GM18508 (cell line): ENCODE measurements at regions not wholly inside any gene's neighbourhood (a gene's known extent, or its start where the extent isn't known, plus 50 kb on each side); places are given as distances from the start of the nearest gene placed in this dataset.

Experiments used
- ATAC-seq: cut with Tn5 transposase; IDR thresholded peaks from one replicate; pipeline ENCODE4 v1.9.1; 2021; ENCODE audit warnings: moderate number of reproducible peaks; ENCODE audit not compliant: insufficient read depth, unreplicated experiment

GRCh38 chr12:118467641-118468305 lies 91.4 kb downstream of the SUDS3 start:
- no peak for ATAC-seq

DNA sequence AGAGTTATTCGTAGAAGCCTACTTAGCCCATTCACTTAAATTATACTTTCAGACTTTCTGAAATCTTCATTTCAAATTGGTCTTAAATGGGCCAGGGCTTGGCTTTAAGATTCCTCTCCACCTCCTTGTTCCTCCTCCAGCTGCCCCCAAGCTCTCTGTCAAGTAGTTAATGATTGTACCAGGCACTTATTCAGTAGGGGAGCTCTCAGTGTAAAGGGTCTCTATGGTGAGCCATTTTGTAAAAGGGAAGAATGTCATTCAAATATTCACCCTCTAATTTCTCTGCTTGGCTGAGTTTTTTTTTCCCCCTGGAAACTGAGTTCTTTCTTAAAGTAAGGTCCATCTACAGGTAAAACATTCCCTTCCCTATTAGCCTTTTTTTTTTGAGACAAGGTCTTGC lies 96.6 kb downstream of the SUDS3 start:
- ATAC-seq = no peak

- no peak for ATAC-seq
These were observed 103.9 kb downstream of the SUDS3 start for GRCh38 chr12:118480235-118480634.

GRCh38 chr12:118488034-118488433 lies 111.7 kb downstream of the SUDS3 start:
- no peak for ATAC-seq

GRCh38 chr12:118493962-118494361 lies 117.6 kb downstream of the SUDS3 start:
- ATAC-seq = no peak

DNA sequence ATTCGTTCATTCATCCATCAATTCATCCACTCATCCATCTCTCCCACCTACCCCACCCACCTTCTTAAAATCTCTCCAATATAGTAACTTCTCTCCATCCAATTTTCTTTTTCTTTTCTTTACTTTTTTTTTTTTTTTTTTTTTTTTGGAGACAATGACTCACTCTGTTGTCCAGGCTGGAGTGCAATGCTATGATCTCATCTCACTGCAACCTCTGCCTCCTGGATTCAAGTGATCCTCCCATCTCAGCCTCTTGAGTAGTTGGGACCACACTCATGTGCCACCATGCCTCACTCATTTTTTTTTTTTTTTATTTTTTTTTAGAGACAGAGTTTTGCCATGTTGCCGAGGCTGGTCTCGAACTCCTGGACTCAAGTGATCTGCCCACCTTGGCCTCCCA lies 118.4 kb downstream of the SUDS3 start:
- ATAC-seq = no peak

GRCh38 chr12:118495296-118495695 lies 118.9 kb downstream of the SUDS3 start:
- no peak for ATAC-seq

DNA sequence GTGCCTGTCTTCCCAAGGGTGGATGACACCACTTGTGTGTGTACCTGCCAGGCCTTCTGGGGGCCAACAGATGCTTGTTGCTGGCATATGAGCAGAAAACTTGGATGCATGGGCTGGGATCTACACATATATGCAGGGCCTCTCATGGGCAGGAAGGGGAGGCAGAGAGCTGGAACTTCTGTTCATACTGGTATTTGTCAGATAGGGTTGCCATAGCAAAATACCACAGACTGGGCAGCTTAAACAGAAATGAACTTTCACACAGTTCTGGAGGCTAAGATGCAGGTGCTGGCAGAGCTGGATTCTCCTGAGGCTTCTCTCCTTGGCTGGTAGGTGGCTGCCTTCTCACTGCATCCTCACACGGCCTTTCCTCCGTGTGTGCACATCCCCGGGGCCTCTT lies 121.8 kb downstream of the SUDS3 start:
- ATAC-seq = no peak

DNA sequence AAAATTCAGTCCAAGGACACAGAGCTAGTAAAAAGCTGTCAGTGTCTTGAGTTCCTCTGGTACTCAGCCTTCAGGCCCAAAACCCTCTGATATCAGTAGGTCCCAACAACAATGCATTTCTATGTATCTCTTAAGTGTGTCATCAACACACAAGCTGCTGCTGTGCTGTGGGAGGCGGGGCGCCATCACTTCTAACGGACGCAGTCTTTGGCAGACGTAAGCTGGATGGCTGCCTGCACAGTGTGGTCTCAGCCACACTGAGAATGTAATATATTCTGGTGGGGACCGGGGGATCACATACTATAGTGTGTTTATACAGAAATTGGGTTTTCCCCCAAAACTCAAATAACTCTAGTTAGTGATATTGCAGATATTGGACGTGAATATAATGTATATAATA lies 123.9 kb downstream of the SUDS3 start:
- no peak for ATAC-seq

DNA sequence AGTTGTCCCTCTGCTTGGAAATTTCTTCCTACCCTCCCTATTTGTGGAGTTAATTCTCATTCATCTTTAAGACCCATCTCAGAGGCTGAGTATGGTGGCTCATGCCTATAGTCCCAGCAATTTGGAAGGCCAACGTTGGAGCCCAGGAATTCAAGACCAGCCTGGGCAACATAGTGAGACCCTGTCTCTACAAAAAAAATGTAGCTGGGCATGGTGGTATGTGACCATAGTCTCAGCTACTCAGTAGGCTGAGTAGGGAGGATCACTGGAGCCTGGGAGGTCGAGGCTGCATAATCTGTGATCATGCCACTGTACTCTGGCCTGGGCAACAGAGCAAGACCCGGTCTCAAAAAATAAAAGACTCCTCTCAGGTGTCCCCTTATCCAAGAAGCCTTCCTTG lies 125.1 kb downstream of the SUDS3 start:
- no peak for ATAC-seq

- ATAC-seq = no peak
These were observed 127.1 kb downstream of the SUDS3 start for GRCh38 chr12:118503476-118503875.

DNA sequence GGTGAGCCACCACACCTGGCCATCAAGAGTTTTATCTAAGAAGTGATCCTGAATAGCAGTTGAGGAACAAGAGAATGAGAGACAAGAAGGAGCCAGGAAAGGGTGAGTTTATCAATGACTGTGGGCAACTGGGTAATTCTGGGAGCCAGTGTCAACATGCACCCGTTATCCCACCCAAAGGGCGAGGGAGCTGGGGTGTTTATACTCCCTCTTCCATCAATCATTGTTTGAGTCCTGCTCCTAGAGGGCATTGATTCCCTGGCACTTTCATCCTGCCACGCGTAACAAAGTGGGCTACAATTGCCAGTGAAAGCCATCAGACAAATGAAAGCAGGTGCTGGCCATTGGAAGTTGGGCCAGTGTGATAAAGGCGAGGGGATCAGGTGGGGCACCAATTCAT lies 136.3 kb downstream of the SUDS3 start:
- no peak for ATAC-seq

DNA sequence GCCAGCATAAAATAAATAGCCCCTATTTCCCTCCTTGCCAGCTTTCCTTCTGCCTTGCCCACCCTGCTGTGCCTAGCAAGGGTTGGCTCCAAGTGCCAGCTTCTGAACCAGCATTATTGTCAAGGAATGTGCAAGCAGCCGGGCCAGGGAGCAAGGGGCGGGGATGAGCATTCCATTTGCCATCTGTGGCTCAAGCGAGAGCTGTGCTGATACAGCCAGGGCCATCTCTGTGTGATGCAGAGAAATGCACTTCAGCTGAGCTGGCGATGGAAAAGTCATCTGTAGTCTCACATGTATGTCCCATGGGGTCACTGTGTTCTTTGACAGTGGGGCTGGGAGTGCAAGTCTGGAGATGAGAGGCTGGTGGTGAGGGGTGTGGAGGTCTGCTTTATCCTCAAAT lies 137.3 kb downstream of the SUDS3 start:
- ATAC-seq = no peak

DNA sequence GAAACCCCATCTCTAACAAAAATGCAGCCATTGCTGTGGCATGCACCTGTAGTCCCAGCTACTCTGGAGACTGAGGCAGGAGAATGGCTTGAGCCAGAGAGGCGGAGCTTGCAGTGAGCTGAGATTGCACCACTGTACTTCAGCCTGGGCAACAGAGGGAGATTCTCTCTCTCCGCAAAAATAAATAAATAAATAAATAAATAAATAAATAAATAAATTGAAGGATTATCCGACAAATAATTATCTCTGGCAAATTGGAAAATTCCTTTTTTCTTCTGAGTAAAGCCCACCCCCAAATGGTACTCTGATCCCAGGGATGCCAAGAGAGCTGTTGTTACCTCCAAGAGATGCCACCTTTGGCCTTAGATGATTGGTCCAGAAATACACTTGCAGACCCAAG lies 137.9 kb downstream of the SUDS3 start:
- ATAC-seq = no peak

DNA sequence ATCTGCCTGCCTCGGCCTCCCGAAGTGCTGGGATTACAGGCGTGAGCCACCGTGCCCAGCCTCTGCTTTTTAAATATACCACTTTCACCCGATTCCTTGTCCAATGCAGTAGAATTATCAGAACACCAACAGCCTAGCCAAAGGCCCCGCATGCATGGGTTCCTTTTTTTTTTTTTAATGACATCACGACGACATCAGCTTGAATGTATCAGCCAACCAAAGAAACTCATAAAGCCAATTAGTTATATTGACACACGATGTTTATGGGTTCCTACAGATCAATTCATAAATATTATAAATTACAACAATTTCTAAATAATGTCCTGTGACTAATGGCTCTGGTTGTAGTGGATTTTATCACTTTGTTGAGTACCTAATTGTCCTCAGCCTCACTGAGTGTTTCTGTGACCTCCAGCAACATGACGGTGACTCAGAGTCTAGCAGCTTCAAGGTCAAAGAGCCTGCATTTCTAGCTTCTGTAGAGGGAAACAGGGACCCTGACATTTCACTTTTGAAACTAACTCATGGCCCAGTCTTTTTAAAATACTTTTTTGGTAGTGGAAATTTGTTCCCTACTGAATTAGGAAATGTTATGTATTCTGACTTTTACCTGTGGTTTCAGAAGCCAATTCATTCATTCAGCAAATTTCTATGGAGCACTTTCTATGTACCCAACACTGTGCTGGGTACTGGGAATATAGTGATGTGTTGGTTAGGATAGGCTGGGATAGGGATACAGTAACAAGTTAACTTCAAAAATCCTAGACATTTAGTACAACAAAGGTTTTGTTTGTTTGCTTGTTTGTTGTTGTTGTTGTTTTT lies 144.1 kb downstream of the SUDS3 start:
- ATAC-seq = no peak

GRCh38 chr12:118521036-118521370 lies 144.6 kb downstream of the SUDS3 start:
- ATAC-seq = no peak

- no peak for ATAC-seq
These were observed 148.1 kb downstream of the SUDS3 start for GRCh38 chr12:118524446-118524845.

GRCh38 chr12:118525216-118525615 lies 148.9 kb downstream of the SUDS3 start:
- no peak for ATAC-seq

- no peak for ATAC-seq
These were observed 150.1 kb downstream of the SUDS3 start for GRCh38 chr12:118526255-118527095.

DNA sequence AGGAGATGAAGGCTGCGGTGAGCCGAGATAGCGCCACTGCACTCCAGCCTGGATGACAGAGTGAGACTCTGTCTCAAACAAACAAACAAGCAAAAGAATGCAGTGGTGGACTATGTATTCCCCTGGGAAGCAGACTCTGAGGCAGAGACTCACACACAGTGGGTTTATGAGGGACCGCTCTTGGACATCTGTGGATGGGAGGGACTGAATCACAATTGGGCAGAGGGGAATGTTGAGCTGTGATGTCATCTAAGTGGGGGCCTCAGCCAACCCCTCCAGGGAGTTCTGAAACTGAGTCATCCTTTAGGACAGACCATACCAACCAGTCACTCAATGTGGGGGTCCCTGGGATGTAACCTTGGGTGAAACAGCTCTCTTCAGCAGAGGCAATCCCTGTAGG lies 151.0 kb downstream of the SUDS3 start:
- no peak for ATAC-seq

- ATAC-seq = no peak
These were observed 152.3 kb downstream of the SUDS3 start for GRCh38 chr12:118528625-118529024.
